T-helper 1 cell treated with Interleukin-12 subunit alpha and Interleukin-12 subunit beta and Interleukin-4 antibody, amounts not matched to agents 30 μg/mL and 1 μg/mL, for 36 hours (primary cell): ENCODE measurements at regions not wholly inside any gene's neighbourhood (a gene's known extent, or its start where the extent isn't known, plus 50 kb on each side); places are given as distances from the start of the nearest gene placed in this dataset.
"Not testable (repeated sequence)": the region's sequence is repeated elsewhere in the genome, so short reads cannot be mapped to it uniquely, and the experiment has no call there.

Experiments used
- H3K27ac Mint-ChIP-seq: one replicate; pipeline ENCODE4 v1.8.0; 2021; ENCODE audit warnings: mild to moderate bottlenecking, mixed read lengths
- H3K27me3 Mint-ChIP-seq: one replicate; pipeline ENCODE4 v1.8.0; 2021; ENCODE audit warnings: low read depth, mixed read lengths
- H3K36me3 Mint-ChIP-seq: one replicate; pipeline ENCODE4 v1.8.0; 2021; ENCODE audit warnings: low read depth, mixed read lengths
- H3K4me1 Mint-ChIP-seq: one replicate; pipeline ENCODE4 v1.8.0; 2021; ENCODE audit warnings: low read depth, mixed read lengths
- H3K4me3 Mint-ChIP-seq: one replicate; pipeline ENCODE4 v1.8.0; 2021; ENCODE audit warnings: mild to moderate bottlenecking, moderate library complexity, mixed read lengths
- H3K9me3 Mint-ChIP-seq: one replicate; pipeline ENCODE4 v1.8.0; 2021; ENCODE audit warnings: mixed read lengths

GRCh38 chr9:41075671-41076070 is 52.8 kb downstream of the FOXD4L6 start:
- H3K4me1 Mint-ChIP-seq, H3K36me3 Mint-ChIP-seq, H3K9me3 Mint-ChIP-seq, H3K27ac Mint-ChIP-seq: not testable (repeated sequence)
- peaks cover 44% of the 10 kb centered on the region for H3K27me3 Mint-ChIP-seq
- H3K4me3 Mint-ChIP-seq = peak overlapping the region; percentile 76

- peaks cover 44% of the 10 kb centered on the region for H3K27me3 Mint-ChIP-seq
- not testable (repeated sequence) for H3K9me3 Mint-ChIP-seq, H3K36me3 Mint-ChIP-seq, H3K27ac Mint-ChIP-seq, H3K4me1 Mint-ChIP-seq
- peak overlapping the region; percentile 65 for H3K4me3 Mint-ChIP-seq
Observed at GRCh38 chr9:41074356-41074942, 54.0 kb downstream of the FOXD4L6 start.

- peak overlapping the region; percentile 50 for H3K4me3 Mint-ChIP-seq
- not testable (repeated sequence) for H3K9me3 Mint-ChIP-seq, H3K27ac Mint-ChIP-seq, H3K4me1 Mint-ChIP-seq, H3K36me3 Mint-ChIP-seq
- H3K27me3 Mint-ChIP-seq = peaks cover 44% of the 10 kb centered on the region
Observed at GRCh38 chr9:41073471-41074243, 54.8 kb downstream of the FOXD4L6 start.

GRCh38 chr9:41064125-41064795 is 64.2 kb downstream of the FOXD4L6 start:
- H3K4me1 Mint-ChIP-seq, H3K9me3 Mint-ChIP-seq, H3K27ac Mint-ChIP-seq, H3K36me3 Mint-ChIP-seq, H3K27me3 Mint-ChIP-seq: not testable (repeated sequence)
- H3K4me3 Mint-ChIP-seq = peak overlapping the region; percentile 46

- not testable (repeated sequence) for H3K9me3 Mint-ChIP-seq, H3K36me3 Mint-ChIP-seq, H3K4me1 Mint-ChIP-seq, H3K27me3 Mint-ChIP-seq, H3K4me3 Mint-ChIP-seq, H3K27ac Mint-ChIP-seq
Observed at GRCh38 chr9:41063243-41063642, 65.2 kb downstream of the FOXD4L6 start.

- not testable (repeated sequence) for H3K9me3 Mint-ChIP-seq, H3K4me1 Mint-ChIP-seq, H3K27ac Mint-ChIP-seq, H3K4me3 Mint-ChIP-seq, H3K36me3 Mint-ChIP-seq, H3K27me3 Mint-ChIP-seq
Observed at GRCh38 chr9:41059603-41060002, 68.9 kb downstream of the FOXD4L6 start.

- not testable (repeated sequence) for H3K27ac Mint-ChIP-seq, H3K9me3 Mint-ChIP-seq, H3K27me3 Mint-ChIP-seq, H3K4me3 Mint-ChIP-seq, H3K4me1 Mint-ChIP-seq, H3K36me3 Mint-ChIP-seq
Observed at GRCh38 chr9:41053666-41054363, 74.7 kb downstream of the FOXD4L6 start.

GRCh38 chr9:41048672-41049071 is 79.8 kb downstream of the FOXD4L6 start:
- H3K9me3 Mint-ChIP-seq = not testable (repeated sequence)

GRCh38 chr9:41047792-41048191 is 80.7 kb downstream of the FOXD4L6 start:
- H3K27ac Mint-ChIP-seq, H3K9me3 Mint-ChIP-seq, H3K4me3 Mint-ChIP-seq, H3K4me1 Mint-ChIP-seq, H3K27me3 Mint-ChIP-seq, H3K36me3 Mint-ChIP-seq: not testable (repeated sequence)

More at GRCh38 chr9:41048672-41049071, 79.8 kb downstream of the FOXD4L6 start:
- not testable (repeated sequence) for H3K27me3 Mint-ChIP-seq, H3K27ac Mint-ChIP-seq, H3K4me1 Mint-ChIP-seq, H3K36me3 Mint-ChIP-seq, H3K4me3 Mint-ChIP-seq

GRCh38 chr9:41044930-41045329 is 83.6 kb downstream of the FOXD4L6 start:
- not testable (repeated sequence) for H3K4me1 Mint-ChIP-seq, H3K9me3 Mint-ChIP-seq, H3K27me3 Mint-ChIP-seq, H3K27ac Mint-ChIP-seq, H3K36me3 Mint-ChIP-seq, H3K4me3 Mint-ChIP-seq

- not testable (repeated sequence) for H3K27ac Mint-ChIP-seq, H3K4me1 Mint-ChIP-seq, H3K9me3 Mint-ChIP-seq, H3K36me3 Mint-ChIP-seq, H3K4me3 Mint-ChIP-seq, H3K27me3 Mint-ChIP-seq
Observed at GRCh38 chr9:41043433-41043832, 85.0 kb downstream of the FOXD4L6 start.

- H3K27ac Mint-ChIP-seq, H3K9me3 Mint-ChIP-seq, H3K4me3 Mint-ChIP-seq, H3K27me3 Mint-ChIP-seq, H3K4me1 Mint-ChIP-seq, H3K36me3 Mint-ChIP-seq: not testable (repeated sequence)
Observed at GRCh38 chr9:41042111-41042510, 86.4 kb downstream of the FOXD4L6 start.

- not testable (repeated sequence) for H3K27ac Mint-ChIP-seq, H3K4me3 Mint-ChIP-seq, H3K27me3 Mint-ChIP-seq, H3K9me3 Mint-ChIP-seq, H3K4me1 Mint-ChIP-seq, H3K36me3 Mint-ChIP-seq
Observed at GRCh38 chr9:41040705-41041342, 87.7 kb downstream of the FOXD4L6 start.

- not testable (repeated sequence) for H3K27ac Mint-ChIP-seq, H3K4me1 Mint-ChIP-seq, H3K9me3 Mint-ChIP-seq, H3K27me3 Mint-ChIP-seq, H3K36me3 Mint-ChIP-seq, H3K4me3 Mint-ChIP-seq
Observed at GRCh38 chr9:41035276-41035675, 93.2 kb downstream of the FOXD4L6 start.
